A673 (cell line): ENCODE measurements at regions not wholly inside any gene's neighbourhood (a gene's known extent, or its start where the extent isn't known, plus 50 kb on each side); places are given as distances from the start of the nearest gene placed in this dataset.

Experiments
- BruUV-seq: library from RNA; stranded (reverse); fragments of 400-500 nt; replicated peaks from 2 replicates; lab custom pipeline; 2021; lab: Mats Ljungman, UMichigan
- CTCF ChIA-PET: fragments of 300-600 bp; sonication (Branson Sonifier 250); formaldehyde crosslinking; loops from one replicate; lab custom pipeline; 2022; ENCODE audit warnings: antibody characterized with exemption; lab: Charles Lee
- POLR2A ChIA-PET: fragments of 300-600 bp; sonication (Branson Sonifier 250); formaldehyde crosslinking; loops from one replicate; lab custom pipeline; 2022; ENCODE audit warnings: antibody characterized with exemption; ENCODE audit not compliant: low non-redundant PET; lab: Charles Lee
- DNase-seq: peaks from one replicate; pipeline ENCODE4 v3.0.0-alpha.2; 2015; ENCODE audit warnings: low spot score
- H3K27ac ChIP-seq: fragments of 200-600 bp; sonication (generic); 2 replicates; pipeline ENCODE4 v1.5.1; 2016; ENCODE audit warnings: mixed run types, low read depth, mild to moderate bottlenecking, mixed read lengths, antibody characterized with exemption, low read length; ENCODE audit not compliant: poor library complexity, severe bottlenecking
- H3K27me3 ChIP-seq: fragments of 200-600 bp; sonication (generic); replicated peaks from 2 replicates; pipeline ENCODE4 v1.6.1; 2017; ENCODE audit warnings: mixed run types, low read depth, mild to moderate bottlenecking, mixed read lengths, antibody characterized with exemption, low read length; ENCODE audit not compliant: insufficient read depth, poor library complexity
- H3K36me3 ChIP-seq: fragments of 200-600 bp; sonication (generic); 2 replicates; pipeline ENCODE4 v1.6.1; 2016; ENCODE audit warnings: mixed run types, mild to moderate bottlenecking, mixed read lengths, antibody characterized with exemption, low read length; ENCODE audit not compliant: insufficient read depth, poor library complexity, severe bottlenecking
- H3K4me1 ChIP-seq: fragments of 200-600 bp; sonication (generic); 2 replicates; pipeline ENCODE4 v1.6.1; 2017; ENCODE audit warnings: mixed run types, mild to moderate bottlenecking, mixed read lengths, antibody characterized with exemption, low read length; ENCODE audit not compliant: insufficient read depth, poor library complexity, severe bottlenecking
- H3K4me3 ChIP-seq: fragments of 200-600 bp; sonication (generic); 2 replicates; pipeline ENCODE4 v1.5.1; 2016; ENCODE audit warnings: low read depth, mixed run types, mild to moderate bottlenecking, mixed read lengths, low read length; ENCODE audit not compliant: poor library complexity, severe bottlenecking
- H3K9me3 ChIP-seq: fragments of 200-600 bp; sonication (generic); 2 replicates; pipeline ENCODE4 v1.6.1; 2016; ENCODE audit warnings: mixed run types, low read depth, mild to moderate bottlenecking, mixed read lengths, antibody characterized with exemption, low read length; ENCODE audit not compliant: poor library complexity, severe bottlenecking
- CTCF ChIP-seq: fragments of 300-800, 200-600 bp; sonication (generic); conservative IDR thresholded peaks from 2 replicates; pipeline ENCODE4 v1.5.1; 2017; ENCODE audit warnings: low read depth, mild to moderate bottlenecking, antibody characterized with exemption, low read length, moderate library complexity, mixed read lengths
- EZH2 ChIP-seq: fragments of 200-600 bp; sonication (generic); IDR thresholded peaks from 2 replicates; pipeline ENCODE4 v1.6.1; 2017; ENCODE audit warnings: borderline replicate concordance, low read depth, mild to moderate bottlenecking, mixed read lengths, antibody characterized with exemption, low read length; ENCODE audit not compliant: poor library complexity, severe bottlenecking
- intact Hi-C: fragments of 100-400 bp; cut with micrococcal nuclease; formaldehyde crosslinking; loops from one replicate; pipeline ENCODE4 v1.10.0; 2022; ENCODE audit not compliant: unreplicated experiment

- Histone ChIP-seq H3K27ac (no peak overlapping the region), H3K4me1 (no peaks in the 10 kb centered on the region), H3K27me3 (no peaks in the 10 kb centered on the region), H3K36me3 (no peaks in the 10 kb centered on the region), H3K4me3 (no peak overlapping the region), H3K9me3 (no peaks in the 10 kb centered on the region)
- DNase-seq = no peak
- intact Hi-C loops = no loop called here
- BruUV-seq = no TSS peak
- POLR2A ChIA-PET = no interaction called here
- TF ChIP-seq EZH2 (no peak), CTCF (no peak)
- CTCF ChIA-PET = no interaction called here
Observed at GRCh38 chr11:38476808-38477575, 1879.0 kb upstream of the RAG2 start.

GRCh38 chr11:38461751-38462150, 1863.7 kb upstream of the RAG2 start:
- TF ChIP-seq EZH2 = no peak
- TF ChIP-seq CTCF = no peak
- Histone ChIP-seq H3K27me3 (no peaks in the 10 kb centered on the region), H3K4me1 (peaks cover 24% of the 10 kb centered on the region), H3K36me3 (no peaks in the 10 kb centered on the region), H3K4me3 (no peak overlapping the region), H3K27ac (no peak overlapping the region), H3K9me3 (no peaks in the 10 kb centered on the region)
- intact Hi-C loops = no loop called here
- DNase-seq = no peak
- CTCF ChIA-PET = no interaction called here
- BruUV-seq = no TSS peak
- POLR2A ChIA-PET = no interaction called here

- H3K36me3 ChIP-seq = no peaks in the 10 kb centered on the region
- POLR2A ChIA-PET = interaction anchor here (0.7 kb wide), 1 partner anchor 684 kb away, joined by 5 read pairs; no protein-coding TSS in a partner anchor
- CTCF ChIA-PET = interaction anchor here (0.6 to 1.0 kb wide), 2 partner anchors 58 to 330 kb away, joined by 3 read pairs; no protein-coding TSS in a partner anchor
- peak; percentile 98 for DNase-seq
- intact Hi-C loops = no loop called here
- no TSS peak for BruUV-seq
- H3K4me3 ChIP-seq = no peak overlapping the region
- peaks cover 24% of the 10 kb centered on the region for H3K4me1 ChIP-seq
- no peaks in the 10 kb centered on the region for H3K27me3 ChIP-seq
- H3K9me3 ChIP-seq = no peaks in the 10 kb centered on the region
- TF ChIP-seq CTCF = no peak
- H3K27ac ChIP-seq = peak overlapping the region; percentile 52
Observed at GRCh38 chr11:38460896-38461295, 1862.9 kb upstream of the RAG2 start.
